ENCODE measurements at regions not wholly inside any gene's neighbourhood (a gene's known extent, or its start where the extent isn't known, plus 50 kb on each side); places are given as distances from the start of the nearest gene placed in this dataset.

DNA sequence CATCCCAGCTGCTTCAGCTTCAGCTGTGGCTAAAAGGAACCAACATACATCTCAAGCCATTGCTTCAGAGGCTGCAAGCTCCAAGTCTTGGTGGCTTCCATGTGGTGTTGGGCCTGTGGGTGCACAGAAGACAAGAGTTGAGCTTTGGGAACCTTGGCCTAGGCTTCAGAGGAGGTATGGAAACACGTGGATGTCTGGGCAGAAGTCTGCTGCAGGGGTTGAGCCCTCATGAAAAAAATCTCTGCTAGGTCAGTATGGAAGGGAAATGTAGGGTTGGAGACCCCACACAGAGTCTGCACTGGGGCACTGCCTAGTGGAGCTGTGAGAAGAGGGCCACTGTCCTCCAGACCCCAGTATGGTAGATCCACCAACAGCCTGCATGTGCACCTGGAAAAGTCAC is 279.3 kb downstream of the MZT1 start:
- no peak overlapping the region for H3K4me3 ChIP-seq (ENCODE audit: low read depth, low read length, poor library complexity, severe bottlenecking)
- H3K27me3 ChIP-seq (replicated peaks; ENCODE audit: insufficient read depth, low read depth, low read length, poor library complexity), result no peaks in the 10 kb centered on the region
- TF ChIP-seq EZH2 (IDR thresholded peaks at IDR 0.05; ENCODE audit: borderline replicate concordance, low read depth, low read length, poor library complexity, severe bottlenecking), result no peak
- POLR2A ChIA-PET (ENCODE audit: low non-redundant PET), result no interaction called here
- H3K9me3 ChIP-seq (ENCODE audit: low read depth, low read length, poor library complexity, severe bottlenecking), result no peaks in the 10 kb centered on the region
- intact Hi-C loops (cut with micrococcal nuclease; ENCODE audit: unreplicated experiment), result no loop called here
- H3K27ac ChIP-seq (ENCODE audit: low read depth, low read length, poor library complexity, severe bottlenecking), result no peak overlapping the region
- DNase-seq (ENCODE audit: low spot score), result no peak
- H3K36me3 ChIP-seq (ENCODE audit: insufficient read depth, low read length, poor library complexity, severe bottlenecking), result no peaks in the 10 kb centered on the region
- no peaks in the 10 kb centered on the region for H3K4me1 ChIP-seq (ENCODE audit: insufficient read depth, low read length, poor library complexity, severe bottlenecking)
- CTCF ChIA-PET, result no interaction called here
- no TSS peak for BruUV-seq (replicated peaks)

- no peaks in the 10 kb centered on the region for H3K9me3 ChIP-seq (ENCODE audit: low read depth, low read length, poor library complexity, severe bottlenecking)
- intact Hi-C loops (cut with micrococcal nuclease; ENCODE audit: unreplicated experiment), result no loop called here
- TF ChIP-seq, protein P1, sequence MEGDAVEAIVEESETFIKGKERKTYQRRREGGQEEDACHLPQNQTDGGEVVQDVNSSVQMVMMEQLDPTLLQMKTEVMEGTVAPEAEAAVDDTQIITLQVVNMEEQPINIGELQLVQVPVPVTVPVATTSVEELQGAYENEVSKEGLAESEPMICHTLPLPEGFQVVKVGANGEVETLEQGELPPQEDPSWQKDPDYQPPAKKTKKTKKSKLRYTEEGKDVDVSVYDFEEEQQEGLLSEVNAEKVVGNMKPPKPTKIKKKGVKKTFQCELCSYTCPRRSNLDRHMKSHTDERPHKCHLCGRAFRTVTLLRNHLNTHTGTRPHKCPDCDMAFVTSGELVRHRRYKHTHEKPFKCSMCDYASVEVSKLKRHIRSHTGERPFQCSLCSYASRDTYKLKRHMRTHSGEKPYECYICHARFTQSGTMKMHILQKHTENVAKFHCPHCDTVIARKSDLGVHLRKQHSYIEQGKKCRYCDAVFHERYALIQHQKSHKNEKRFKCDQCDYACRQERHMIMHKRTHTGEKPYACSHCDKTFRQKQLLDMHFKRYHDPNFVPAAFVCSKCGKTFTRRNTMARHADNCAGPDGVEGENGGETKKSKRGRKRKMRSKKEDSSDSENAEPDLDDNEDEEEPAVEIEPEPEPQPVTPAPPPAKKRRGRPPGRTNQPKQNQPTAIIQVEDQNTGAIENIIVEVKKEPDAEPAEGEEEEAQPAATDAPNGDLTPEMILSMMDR (conservative IDR thresholded peaks at IDR 0.05; ENCODE audit: low read depth, low read length), result no peak
- TF ChIP-seq EZH2 (IDR thresholded peaks at IDR 0.05; ENCODE audit: borderline replicate concordance, low read depth, low read length, poor library complexity, severe bottlenecking), result no peak
- DNase-seq (ENCODE audit: low spot score), result no peak
- H3K27me3 ChIP-seq (replicated peaks; ENCODE audit: insufficient read depth, low read depth, low read length, poor library complexity), result no peaks in the 10 kb centered on the region
- no peak overlapping the region for H3K27ac ChIP-seq (ENCODE audit: low read depth, low read length, poor library complexity, severe bottlenecking)
- no TSS peak for BruUV-seq (replicated peaks)
- no peak overlapping the region for H3K4me3 ChIP-seq (ENCODE audit: low read depth, low read length, poor library complexity, severe bottlenecking)
- CTCF ChIA-PET, result no interaction called here
- no peaks in the 10 kb centered on the region for H3K4me1 ChIP-seq (ENCODE audit: insufficient read depth, low read length, poor library complexity, severe bottlenecking)
- POLR2A ChIA-PET (ENCODE audit: low non-redundant PET), result no interaction called here
- no peaks in the 10 kb centered on the region for H3K36me3 ChIP-seq (ENCODE audit: insufficient read depth, low read length, poor library complexity, severe bottlenecking)
These were observed 282.4 kb downstream of the MZT1 start for GRCh38 chr13:72444999-72445398.

DNA sequence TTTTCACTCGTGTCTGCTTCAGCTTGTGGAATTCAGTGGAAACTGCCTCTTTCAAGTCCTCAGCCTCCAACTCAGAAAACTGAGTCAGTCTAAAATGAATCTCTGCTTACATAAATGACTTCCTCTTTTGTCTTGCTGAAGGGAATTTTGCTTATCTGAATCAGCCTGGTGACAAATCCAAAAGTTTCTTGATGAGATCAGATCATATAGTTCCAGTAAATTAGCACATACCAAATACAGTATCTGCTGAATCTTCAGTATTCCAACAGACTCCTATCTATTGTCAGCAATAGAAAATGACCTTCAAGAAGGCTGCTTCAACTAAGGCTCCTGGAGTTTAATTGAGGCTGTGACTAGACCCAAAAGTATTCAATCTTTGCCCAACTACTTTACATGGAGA is 290.0 kb downstream of the MZT1 start:
- ChIA-PET CTCF (no interaction called here), POLR2A (ENCODE audit: low non-redundant PET) (no interaction called here)
- intact Hi-C loops (cut with micrococcal nuclease; ENCODE audit: unreplicated experiment), result no loop called here
- no peaks in the 10 kb centered on the region for H3K9me3 ChIP-seq (ENCODE audit: low read depth, low read length, poor library complexity, severe bottlenecking)
- no peaks in the 10 kb centered on the region for H3K36me3 ChIP-seq (ENCODE audit: insufficient read depth, low read length, poor library complexity, severe bottlenecking)
- H3K4me3 ChIP-seq (ENCODE audit: low read depth, low read length, poor library complexity, severe bottlenecking), result no peak overlapping the region
- BruUV-seq (replicated peaks), result no TSS peak
- no peak for DNase-seq (ENCODE audit: low spot score)
- TF ChIP-seq, protein P1 (conservative IDR thresholded peaks at IDR 0.05; ENCODE audit: low read depth, low read length), result no peak
- TF ChIP-seq EZH2 (IDR thresholded peaks at IDR 0.05; ENCODE audit: borderline replicate concordance, low read depth, low read length, poor library complexity, severe bottlenecking), result no peak
- peaks cover 4% of the 10 kb centered on the region for H3K27me3 ChIP-seq (replicated peaks; ENCODE audit: insufficient read depth, low read depth, low read length, poor library complexity)
- no peak overlapping the region for H3K27ac ChIP-seq (ENCODE audit: low read depth, low read length, poor library complexity, severe bottlenecking)
- no peaks in the 10 kb centered on the region for H3K4me1 ChIP-seq (ENCODE audit: insufficient read depth, low read length, poor library complexity, severe bottlenecking)

DNA sequence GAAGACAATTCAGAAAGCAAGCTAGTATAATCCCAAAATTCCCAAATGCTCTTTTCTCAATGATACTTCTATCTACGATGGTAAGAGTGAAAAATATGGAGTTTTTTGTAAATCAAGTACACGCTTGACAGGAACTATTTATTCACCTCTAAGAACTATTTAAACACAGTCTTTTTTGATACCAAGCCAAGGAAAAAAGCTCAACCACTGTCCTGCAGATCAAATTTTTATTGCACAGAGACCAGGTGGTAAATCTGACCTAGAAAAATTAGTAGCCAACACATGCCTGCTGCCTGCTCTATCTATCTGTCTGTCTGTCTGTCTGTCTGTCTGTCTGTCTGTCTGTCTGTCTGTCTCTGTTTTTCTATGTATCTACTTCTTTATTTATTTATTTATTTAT is 292.2 kb downstream of the MZT1 start:
- no peak overlapping the region for H3K4me3 ChIP-seq (ENCODE audit: low read depth, low read length, poor library complexity, severe bottlenecking)
- H3K27ac ChIP-seq (ENCODE audit: low read depth, low read length, poor library complexity, severe bottlenecking), result no peak overlapping the region
- H3K36me3 ChIP-seq (ENCODE audit: insufficient read depth, low read length, poor library complexity, severe bottlenecking), result no peaks in the 10 kb centered on the region
- no TSS peak for BruUV-seq (replicated peaks)
- no peak for TF ChIP-seq EZH2 (IDR thresholded peaks at IDR 0.05; ENCODE audit: borderline replicate concordance, low read depth, low read length, poor library complexity, severe bottlenecking)
- TF ChIP-seq, protein P1 (conservative IDR thresholded peaks at IDR 0.05; ENCODE audit: low read depth, low read length), result no peak
- H3K9me3 ChIP-seq (ENCODE audit: low read depth, low read length, poor library complexity, severe bottlenecking), result no peaks in the 10 kb centered on the region
- no peak for DNase-seq (ENCODE audit: low spot score)
- H3K27me3 ChIP-seq (replicated peaks; ENCODE audit: insufficient read depth, low read depth, low read length, poor library complexity), result peaks cover 23% of the 10 kb centered on the region
- POLR2A ChIA-PET (ENCODE audit: low non-redundant PET), result no interaction called here
- intact Hi-C loops (cut with micrococcal nuclease; ENCODE audit: unreplicated experiment), result no loop called here
- CTCF ChIA-PET, result no interaction called here
- no peaks in the 10 kb centered on the region for H3K4me1 ChIP-seq (ENCODE audit: insufficient read depth, low read length, poor library complexity, severe bottlenecking)
